ENCODE measurements at regions not wholly inside any gene's neighbourhood (a gene's known extent, or its start where the extent isn't known, plus 50 kb on each side); places are given as distances from the start of the nearest gene placed in this dataset.

GRCh38 chr10:128429321-128429720 is 303.1 kb upstream of the MKI67 start:
- no peak overlapping the region for H3K4me3 ChIP-seq (ENCODE audit: low read depth, low read length)
- TF ChIP-seq CTCF (IDR thresholded peaks at IDR 0.05; ENCODE audit: insufficient read depth, low read depth, low read length, missing control alignments): no peak
- no peak for DNase-seq (ENCODE audit: low read depth)

- no peak for DNase-seq (ENCODE audit: low read depth)
- TF ChIP-seq CTCF (IDR thresholded peaks at IDR 0.05; ENCODE audit: insufficient read depth, low read depth, low read length, missing control alignments): no peak
- H3K4me3 ChIP-seq (ENCODE audit: low read depth, low read length): no peak overlapping the region
These were observed 303.8 kb upstream of the MKI67 start for GRCh38 chr10:128429835-128430513.

GRCh38 chr10:128431083-128431482 is 304.9 kb upstream of the MKI67 start:
- no peak for TF ChIP-seq CTCF (IDR thresholded peaks at IDR 0.05; ENCODE audit: insufficient read depth, low read depth, low read length, missing control alignments)
- DNase-seq (ENCODE audit: low read depth): no peak
- no peak overlapping the region for H3K4me3 ChIP-seq (ENCODE audit: low read depth, low read length)

GRCh38 chr10:128431506-128431905 is 305.3 kb upstream of the MKI67 start:
- no peak overlapping the region for H3K4me3 ChIP-seq (ENCODE audit: low read depth, low read length)
- no peak for DNase-seq (ENCODE audit: low read depth)
- TF ChIP-seq CTCF (IDR thresholded peaks at IDR 0.05; ENCODE audit: insufficient read depth, low read depth, low read length, missing control alignments): no peak

GRCh38 chr10:128432011-128432410 is 305.8 kb upstream of the MKI67 start:
- no peak for DNase-seq (ENCODE audit: low read depth)
- H3K4me3 ChIP-seq (ENCODE audit: low read depth, low read length): no peak overlapping the region
- TF ChIP-seq CTCF (IDR thresholded peaks at IDR 0.05; ENCODE audit: insufficient read depth, low read depth, low read length, missing control alignments): no peak

- H3K4me3 ChIP-seq (ENCODE audit: low read depth, low read length): no peak overlapping the region
- DNase-seq (ENCODE audit: low read depth): no peak
- TF ChIP-seq CTCF (IDR thresholded peaks at IDR 0.05; ENCODE audit: insufficient read depth, low read depth, low read length, missing control alignments): no peak
These were observed 306.2 kb upstream of the MKI67 start for GRCh38 chr10:128432423-128432822.

GRCh38 chr10:128435811-128436210 is 309.6 kb upstream of the MKI67 start:
- DNase-seq (ENCODE audit: low read depth): no peak
- no peak for TF ChIP-seq CTCF (IDR thresholded peaks at IDR 0.05; ENCODE audit: insufficient read depth, low read depth, low read length, missing control alignments)
- H3K4me3 ChIP-seq (ENCODE audit: low read depth, low read length): no peak overlapping the region

Data from GM12865 (cell line).